ENCODE measurements at regions not wholly inside any gene's neighbourhood (a gene's known extent, or its start where the extent isn't known, plus 50 kb on each side); places are given as distances from the start of the nearest gene placed in this dataset.
A peak's percentile ranks its signal among the peaks of the same experiment; 100 is the strongest.

DNA sequence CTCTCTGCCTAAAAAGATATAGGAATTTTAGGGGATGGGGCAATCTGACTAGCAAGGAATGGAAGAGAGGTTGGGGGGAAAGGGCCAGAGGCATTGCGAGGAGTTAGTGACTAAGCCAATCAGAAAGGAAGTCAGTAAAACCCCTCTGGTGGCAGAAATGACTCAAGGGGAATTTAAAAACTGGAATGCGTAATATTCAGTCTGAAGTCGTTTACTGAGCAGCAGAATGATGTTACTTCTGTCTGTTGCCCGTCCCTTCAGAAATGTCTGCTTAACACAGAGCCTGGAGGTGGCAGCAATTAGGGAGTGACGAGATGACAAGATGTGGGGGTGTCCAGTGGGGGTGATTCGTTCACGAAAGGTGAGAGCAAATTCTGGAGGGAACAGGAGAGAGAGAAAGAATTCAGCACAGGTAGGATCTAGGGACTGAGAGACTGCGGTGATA is 107.7 kb upstream of the CLMP start:
- peak; percentile 15 for DNase-seq

DNA sequence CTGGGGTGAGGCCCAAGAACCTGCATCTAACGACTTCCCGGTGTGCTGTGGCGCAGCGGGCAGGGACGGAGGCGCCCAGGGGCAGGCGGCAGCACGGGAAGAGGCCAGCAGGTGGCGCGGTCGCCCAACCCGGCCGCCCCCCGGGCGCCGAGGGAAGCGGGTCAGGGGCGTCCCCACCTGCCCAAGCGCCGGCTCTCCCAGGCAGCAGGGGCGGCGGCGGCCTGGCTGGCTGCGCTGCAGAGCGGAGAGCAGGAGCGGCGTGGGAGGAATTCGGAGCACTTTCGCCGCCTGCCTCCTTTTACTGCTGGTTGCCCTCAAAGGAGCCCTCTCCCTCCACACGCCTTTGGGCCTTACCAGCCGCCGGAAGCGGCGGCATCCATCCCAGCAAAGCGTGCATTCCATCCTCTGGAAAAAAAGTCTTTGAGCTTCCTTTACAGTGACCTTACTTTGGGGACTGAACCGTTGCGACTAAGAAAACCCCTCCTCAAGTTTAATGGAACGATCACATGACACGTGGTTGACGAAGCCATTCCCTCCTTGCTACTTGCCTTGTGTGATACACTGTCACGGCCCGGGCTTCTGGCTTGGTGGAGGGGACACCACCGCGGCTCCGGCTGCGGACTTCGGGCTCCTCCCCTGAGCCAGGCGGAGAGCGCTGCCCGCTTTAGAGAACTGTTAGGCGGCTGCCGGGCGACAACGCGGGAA is 106.8 kb upstream of the CLMP start:
- peak; percentile 66 for DNase-seq

DNA sequence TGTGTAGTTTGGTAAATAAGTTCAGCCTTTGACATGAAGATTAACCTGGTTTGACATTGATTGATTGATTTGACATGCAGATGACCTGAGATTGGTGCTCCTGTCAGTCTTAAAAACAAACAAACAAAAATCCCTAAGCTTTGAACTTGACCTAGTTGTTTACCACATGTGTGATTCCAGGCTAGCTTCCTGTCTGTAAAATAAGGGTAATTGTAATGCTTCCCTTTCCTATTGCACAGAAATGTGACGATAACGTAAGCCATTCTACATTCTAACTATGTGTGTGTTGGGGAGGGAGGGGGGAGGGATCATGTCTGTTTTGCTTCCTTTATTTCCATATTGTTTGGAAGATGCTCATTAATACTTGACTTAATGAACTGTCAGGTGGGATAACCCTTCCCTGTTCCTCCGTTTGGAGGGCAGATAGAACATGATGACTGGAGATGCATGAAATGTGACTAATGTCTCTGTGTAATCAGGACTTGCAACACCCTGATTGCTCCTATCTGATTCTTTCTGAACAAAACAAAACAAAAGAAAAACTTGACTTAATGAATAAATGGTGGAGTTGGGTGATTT is 106.1 kb upstream of the CLMP start:
- peak; percentile 15 for DNase-seq

DNA sequence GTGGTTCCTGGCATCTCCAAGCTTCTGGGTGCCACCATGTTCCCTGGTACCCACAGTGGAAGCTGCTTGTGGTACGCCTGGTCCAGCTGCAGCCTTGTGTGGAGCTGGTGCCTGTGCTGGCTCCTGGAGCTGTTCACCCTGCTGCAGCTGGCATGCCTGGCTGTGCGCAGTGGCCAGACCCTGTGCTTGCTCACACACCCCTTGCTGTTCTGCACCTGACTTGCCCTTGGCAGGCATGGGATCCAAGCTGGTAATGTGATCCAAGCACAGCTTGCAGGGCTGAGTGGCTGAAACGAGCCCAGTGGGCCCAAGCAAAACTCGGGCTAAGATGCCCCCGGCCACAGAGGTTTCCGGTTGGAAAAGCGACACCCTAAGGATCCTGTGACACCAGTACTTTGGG is 104.7 kb upstream of the CLMP start:
- no peak for DNase-seq

DNA sequence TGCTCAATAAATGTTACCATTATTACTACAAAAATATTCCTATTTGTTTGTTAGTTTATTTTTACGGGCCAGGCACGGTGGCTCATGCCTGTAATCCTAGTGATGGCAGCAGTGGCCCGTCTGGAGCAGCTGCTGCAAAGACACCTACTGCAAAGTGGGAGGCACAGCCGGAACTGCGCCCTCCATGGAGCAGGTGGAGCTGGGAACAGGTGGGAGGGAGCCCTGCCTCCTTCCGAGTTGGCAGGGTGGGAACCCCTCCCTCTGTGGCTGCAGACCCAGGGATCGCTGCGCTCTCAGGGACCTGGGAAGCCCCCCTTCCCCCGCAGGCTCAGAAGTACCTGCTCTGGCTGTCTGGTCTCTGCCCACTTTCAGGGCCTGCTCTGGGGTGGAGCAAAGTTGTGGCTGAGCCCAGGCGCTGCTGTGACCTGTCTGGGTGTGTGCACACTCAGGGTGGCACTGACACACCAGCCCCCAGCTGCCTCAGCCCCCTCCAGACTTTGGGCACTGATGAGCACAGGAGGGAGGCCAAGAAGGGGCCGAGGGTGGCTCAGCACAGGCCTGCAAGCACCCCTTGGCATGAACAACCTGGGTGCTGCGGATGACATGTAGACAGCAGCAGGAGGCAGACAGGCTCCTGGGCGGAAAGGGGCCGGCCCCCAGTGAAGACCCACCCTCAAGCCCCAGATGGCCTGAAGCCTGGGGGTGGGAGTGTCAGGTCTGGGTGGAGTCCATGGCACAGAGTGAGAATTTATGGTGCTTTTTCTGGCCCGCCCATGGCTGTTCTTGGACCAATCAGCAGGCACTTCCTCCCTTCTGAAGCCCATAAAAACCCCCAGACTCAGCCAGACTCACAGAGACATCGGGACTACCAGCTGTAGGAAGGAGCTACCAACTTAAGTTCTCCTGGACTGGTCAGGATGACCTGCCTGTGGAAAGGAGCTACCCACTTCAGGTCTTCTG is 103.7 kb upstream of the CLMP start:
- no peak for DNase-seq

DNA sequence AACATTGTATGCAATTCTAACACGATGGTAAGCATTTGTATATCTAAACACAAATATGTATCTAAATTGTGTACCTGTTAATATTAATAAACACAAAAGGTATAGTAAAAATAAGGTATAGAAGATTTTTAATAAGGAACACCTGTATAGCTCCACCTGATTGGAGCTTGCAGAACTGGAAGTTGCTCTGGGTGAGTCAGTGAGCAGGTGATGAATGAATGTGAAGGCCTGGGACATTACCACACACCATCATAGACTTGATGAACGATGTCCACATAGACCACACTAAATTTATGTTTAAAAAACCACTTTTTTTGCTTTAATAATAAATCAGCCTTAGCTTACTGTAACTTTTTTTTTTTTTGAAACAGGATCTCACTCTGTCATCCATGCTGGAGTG is 97.6 kb upstream of the CLMP start:
- DNase-seq, result no peak

DNA sequence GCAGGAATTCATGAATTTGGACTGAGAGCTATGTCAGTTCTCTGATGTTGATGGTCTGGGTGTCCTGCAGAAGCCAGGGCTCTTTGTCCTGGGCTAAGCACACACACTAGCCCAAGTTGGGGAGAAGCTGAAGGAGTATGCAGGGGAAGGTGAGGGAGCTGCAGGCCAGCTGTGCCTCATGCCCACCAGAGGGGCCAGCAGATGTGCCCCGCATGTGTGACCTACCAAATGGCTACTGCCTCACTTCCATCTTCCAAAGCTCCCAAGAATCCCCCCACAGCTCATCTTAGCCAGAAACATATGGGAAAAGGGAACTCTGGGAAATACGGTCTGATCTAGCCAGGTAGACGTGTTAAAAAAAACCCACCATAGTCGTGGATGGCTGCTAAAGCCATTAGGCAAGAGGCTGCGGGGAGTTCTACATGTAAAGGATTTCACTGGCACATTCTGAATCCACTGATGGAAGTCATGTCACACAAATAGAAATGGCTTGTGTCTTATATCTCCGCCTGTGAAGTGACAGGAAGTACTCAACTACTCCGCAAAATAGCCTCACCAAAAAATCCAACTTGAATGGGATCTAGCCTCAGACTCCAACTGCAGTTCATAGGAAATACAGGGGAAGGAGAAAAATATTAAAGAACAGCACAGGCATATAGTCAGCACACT is 96.3 kb upstream of the CLMP start:
- DNase-seq, result no peak

DNA sequence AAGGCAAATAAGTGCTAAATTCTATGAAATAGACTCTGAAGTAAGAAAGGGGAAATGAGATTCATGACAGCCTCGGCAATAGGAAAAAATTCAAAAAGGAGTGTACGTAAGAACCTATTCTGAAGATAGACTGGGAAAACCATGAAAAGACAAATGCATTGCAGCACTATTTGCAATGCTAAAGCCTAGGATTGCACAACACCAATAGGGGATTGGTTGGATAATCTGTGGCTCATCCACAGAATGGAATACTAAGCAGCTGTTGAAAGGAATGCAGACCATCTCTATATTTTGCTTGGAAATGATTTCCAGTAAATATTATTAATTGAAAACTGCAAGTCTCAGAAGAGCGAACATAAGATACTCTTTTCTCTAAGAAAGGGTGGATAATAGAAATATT is 91.7 kb upstream of the CLMP start:
- DNase-seq, result no peak

DNA sequence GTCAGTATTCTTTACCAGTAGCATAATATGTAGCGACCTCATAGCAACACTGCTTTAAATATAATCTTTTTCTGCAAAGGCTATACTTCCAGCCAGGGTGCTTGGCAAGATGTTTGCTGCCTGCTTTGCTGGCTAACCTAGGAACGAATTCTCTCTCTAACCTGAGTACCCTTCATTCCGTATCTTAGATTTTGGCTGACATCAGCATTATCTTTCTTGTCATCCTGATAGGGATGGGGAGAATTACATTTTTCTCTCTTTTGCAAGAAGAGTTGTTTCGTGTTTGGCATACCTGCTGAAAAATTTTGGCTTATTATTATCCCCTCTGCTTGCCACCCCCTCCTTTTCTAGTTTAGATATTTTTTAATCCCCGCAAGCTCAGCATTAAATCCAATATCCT is 91.2 kb upstream of the CLMP start:
- DNase-seq, result no peak

DNA sequence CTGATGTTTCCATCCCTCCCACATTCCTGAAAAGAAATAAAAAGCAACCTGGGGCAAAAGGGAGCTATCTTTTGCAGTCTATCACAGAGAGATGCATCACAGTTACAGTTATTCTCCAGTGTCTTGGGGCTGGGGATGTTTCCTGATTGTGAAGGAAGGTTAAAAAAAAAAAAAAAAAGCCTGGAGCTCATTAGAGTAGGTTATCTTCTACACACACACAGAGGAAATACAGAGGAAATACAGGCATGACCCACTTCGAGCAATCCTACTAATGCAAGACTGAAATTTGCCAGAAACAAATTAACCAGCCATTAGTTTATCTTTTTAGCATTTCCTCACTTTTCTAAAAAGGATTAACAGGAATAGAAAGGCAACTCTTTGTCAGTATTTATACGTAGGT is 89.4 kb upstream of the CLMP start:
- no peak for DNase-seq

DNA sequence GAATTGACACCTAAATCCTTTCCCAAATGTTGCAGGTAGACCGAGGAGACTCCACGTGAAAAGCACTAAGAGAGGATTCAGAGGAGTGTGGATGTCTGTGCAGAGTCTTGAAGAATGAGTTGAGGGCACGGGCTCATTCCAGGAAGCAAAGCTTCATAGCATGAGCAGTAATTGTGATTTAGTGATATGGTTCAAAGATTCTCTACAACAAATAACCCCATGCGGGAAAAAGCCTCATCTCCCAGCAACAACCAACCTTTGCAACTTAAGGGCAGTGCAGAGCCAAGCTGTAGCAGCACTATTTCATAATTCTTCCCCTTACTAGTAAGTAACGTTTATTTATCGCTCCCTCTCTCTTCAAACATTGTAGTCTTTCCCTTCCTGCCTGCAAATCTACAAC is 87.5 kb upstream of the CLMP start:
- no peak for DNase-seq

DNA sequence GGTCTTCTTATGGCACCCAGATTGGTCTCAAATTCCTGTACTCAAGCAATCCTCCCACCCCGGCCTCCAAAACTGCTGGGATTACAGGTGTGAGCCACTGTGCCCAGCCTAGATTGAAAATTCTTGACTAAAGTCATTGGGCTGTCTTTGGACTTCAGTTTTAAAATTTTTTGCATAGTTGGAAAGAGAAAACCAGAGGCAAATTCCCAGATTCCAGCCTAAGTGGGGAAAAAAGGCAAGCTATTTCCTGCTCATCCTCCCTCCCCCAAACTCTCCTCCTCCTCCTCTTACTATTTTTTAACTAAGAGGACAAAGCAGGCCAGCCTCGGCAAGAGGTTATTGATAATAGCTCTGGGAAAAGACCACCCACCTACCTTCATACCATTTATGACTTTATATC is 78.6 kb upstream of the CLMP start:
- DNase-seq, result no peak

DNA sequence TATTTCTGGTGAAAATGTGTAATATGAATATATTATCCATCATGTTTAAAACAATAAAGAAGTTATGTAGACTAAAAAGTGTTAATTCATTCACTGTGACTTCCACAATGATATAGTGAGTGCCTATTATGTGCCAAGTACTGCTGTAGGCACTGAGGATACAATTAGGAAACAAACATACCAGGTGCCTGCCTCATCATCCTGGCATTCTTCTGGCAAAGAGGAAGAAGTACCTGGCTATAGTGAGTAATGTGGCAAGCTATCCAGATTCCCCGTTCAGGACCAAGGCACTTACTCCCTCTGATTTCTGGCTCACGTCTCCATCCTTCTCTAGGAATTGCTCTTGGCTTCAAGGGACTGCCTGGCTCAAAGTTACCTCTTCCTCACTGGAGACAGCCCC is 77.5 kb upstream of the CLMP start:
- no peak for DNase-seq

DNA sequence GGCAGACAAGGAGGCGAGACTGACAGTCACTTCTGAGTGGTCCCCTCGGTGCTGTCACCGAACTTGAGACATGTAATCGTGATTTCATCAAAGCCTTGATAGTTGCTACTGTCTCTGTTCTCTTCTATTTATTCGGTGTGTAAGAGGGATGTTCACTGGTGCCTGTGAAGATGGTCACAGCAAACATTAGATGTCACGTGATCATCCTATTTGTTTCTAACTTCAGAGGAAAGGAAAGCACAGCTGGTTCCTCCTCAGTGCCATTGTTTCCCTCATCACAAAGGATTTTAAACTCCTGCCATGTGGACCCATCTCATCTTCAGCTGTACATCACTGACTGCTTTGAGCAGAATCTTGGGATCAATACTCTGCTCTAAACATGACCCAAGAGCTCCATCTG is 73.1 kb upstream of the CLMP start:
- no peak for DNase-seq

DNA sequence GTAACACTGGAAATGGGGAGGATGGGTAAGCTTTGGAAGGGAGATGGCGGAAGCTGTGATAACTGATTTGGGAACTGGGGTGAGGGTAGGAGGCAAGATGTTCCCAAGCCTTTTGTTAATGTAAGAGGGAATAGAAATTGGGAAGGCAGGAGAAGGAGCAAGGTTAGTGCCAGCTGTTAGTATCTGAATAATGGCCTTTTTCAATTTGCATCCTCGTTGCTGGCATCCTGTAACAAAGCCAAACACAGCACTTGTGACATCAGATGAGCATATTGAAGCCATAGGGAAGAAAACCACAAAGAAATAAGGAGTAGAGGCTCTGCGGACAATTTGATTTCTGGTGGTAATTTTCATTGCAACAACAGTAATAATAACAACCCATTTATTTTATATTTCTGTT is 70.9 kb upstream of the CLMP start:
- DNase-seq, result no peak

DNA sequence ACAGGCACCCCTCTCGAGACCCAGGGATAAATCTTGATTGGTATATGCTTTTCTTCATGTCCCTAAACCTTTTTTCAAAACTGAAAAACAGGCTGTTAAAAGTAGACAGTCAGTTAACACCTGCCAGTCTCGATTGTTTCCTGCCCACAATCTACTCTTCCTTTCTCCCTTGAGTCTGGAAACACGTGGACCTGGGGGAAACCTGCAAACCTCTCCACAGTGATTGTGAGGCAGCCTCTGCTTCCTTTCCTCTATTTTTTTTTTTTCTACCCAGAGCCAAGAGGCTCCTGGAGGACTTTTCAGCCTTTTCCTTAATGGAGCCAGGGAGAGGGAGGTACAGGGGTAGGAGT is 69.4 kb upstream of the CLMP start:
- DNase-seq, result no peak

DNA sequence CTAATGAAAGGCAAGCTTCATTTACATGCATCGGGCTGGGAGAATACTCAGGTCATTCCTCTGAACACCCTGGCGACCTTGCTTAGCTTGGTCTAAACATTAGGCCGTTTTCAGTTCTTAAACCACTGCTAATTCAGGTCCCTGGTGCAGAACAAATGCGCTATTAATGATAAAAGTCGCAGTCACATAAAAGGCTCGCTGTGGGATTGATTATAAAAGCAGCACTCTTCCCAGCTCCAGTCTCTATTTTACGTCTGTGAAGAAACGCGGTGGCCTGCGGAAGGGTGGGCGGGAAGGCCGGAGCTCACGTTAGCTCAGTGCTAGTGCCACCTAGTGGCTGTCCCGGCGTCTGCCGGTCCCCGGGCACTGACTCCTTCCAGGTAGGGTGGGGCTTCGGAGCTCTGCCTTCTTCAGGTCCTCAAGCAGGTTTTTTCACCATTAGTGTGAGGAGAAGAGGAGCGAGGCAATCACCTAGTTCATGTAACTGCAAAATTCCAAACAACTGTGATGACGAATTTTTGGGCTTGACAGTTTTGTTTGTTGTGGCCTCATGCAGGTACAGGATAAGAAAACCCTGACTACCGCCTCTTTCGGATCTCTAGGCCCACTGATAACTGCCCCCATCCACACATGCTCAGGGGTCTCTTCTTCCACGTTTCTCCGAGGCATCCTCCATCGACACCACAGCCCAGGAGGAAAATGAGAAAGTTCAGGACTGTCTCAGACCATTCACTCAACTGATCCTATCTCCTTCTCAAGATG is 66.5 kb upstream of the CLMP start:
- DNase-seq, result peak; percentile 53

DNA sequence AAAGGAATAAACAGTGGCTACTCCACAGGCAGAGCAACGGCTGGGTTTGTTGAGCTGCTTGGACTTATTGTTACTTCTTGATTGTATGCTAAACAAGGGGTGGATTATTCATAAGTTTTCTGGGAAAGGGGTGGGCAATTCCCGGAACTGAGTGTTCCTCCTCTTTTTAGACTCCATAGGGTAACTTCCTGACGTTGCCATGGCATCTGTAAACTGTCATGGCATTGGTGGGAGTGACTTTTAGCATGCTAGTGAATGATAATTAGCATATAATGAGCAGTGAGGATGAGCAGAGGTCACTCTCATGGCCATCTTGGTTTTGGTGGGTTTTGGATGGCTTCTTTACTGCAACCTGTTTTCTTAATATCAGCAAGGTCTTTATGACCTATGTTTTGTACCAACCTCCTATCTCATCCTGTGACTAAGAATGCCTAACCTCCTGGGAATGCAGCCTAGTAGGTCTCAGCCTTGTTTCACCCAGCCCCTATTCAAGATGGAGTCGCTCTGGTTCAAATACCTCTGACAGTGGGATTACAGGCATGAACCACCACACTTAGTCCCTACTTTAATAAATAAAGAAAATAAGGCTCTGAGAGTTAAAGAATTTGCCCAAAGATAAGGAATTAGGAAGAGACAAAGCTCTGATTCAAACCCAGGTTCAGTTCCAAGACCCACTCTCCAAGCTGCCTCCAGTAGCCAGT is 65.6 kb upstream of the CLMP start:
- DNase-seq, result no peak

DNA sequence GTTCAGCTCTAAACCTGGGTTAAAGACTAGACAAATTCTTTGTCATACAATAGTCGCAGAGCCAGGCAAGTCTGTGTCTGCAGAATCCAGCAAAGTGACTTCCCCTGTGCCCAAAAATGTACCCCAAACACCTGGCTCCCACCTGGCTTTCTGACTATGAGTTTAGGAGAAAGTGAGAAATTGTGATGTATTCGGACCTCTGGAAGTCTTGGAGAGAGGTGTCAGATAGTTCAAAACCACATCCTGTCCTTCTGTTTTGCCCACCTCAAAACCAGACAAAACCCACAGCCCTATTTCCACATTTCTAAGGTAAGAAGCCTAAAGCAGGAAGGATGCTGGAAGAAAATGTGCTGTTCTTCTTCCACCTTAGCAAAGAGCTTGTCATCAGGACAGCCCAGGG is 63.8 kb upstream of the CLMP start:
- DNase-seq, result no peak

DNA sequence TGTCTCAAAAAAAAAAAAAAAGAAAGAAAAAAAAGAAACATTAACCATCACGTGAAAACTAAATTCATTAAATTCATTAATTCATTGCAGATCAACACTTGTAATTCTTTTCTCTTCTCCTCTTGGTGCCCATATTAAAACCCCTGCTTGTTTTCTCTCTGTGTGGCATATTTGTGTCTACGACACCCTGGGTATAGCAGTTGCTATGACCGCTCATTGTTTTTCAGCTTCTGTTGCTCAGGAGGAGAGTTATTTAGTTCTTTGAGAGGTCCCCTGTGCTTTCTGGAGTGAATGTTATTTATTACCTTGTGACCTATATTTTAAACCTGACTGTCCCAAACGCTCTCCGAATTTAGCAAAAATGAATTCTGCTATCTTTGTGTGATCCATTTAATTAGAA is 62.3 kb upstream of the CLMP start:
- DNase-seq, result no peak

DNA sequence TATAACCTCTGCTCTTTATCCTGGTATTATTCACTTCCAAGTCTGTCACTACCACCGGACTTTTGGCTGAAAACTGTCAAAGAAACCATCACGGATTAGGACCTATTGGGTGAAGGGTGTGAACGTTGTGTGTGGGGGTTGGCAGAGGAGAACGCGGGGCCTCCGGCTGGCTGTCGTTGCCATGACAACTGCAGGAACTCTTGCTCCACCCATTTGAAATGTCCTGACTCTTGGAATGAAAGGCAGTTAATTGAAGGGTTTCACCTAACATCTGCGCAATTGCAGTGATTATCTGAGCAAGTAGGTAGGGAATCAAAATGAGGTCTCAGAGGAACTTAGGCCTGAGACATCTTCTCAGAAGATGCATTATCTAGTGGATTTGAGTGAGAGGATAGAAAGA is 60.9 kb upstream of the CLMP start:
- no peak for DNase-seq

DNA sequence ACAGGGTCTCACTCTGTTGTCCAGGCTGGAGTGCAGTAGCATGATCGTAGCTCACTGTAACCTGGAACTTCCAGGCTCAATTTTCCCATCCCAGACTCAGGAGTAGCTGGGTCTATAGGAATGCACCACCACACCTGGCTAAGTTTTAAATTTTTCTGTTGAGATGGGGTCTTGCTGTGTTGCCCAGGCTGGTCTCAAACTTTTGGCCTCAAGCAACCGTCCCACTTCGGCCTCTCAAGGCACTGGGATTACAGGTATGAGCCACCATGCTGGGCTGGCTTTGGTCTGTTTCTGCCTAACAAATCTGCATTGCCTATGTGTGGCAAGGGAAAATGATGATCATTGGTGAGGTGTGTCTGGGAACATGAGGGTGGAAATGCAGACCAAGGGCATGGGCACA is 59.3 kb upstream of the CLMP start:
- DNase-seq, result no peak

All from CD4-positive, alpha-beta T cell treated with Interleukin-17A for 1 hour (primary cell).